ENCODE measurements at regions not wholly inside any gene's neighbourhood (a gene's known extent, or its start where the extent isn't known, plus 50 kb on each side); places are given as distances from the start of the nearest gene placed in this dataset.

- Histone ChIP-seq H3K4me2 (no peak overlapping the region), H3K36me3 (ENCODE audit: insufficient read depth) (no peaks in the 10 kb centered on the region), H3K9me2 (ENCODE audit: insufficient read depth) (peaks cover 5% of the 10 kb centered on the region), H3K4me1 (ENCODE audit: insufficient read depth) (0 out of 2 replicates have a peak, but pooled peaks cover 2% of the 10 kb centered on the region), H3F3A (replicated peaks; ENCODE audit: low read depth) (no peaks in the 10 kb centered on the region), H4K20me1 (replicated peaks; ENCODE audit: insufficient read depth) (no peaks in the 10 kb centered on the region), H3K79me2 (replicated peaks; ENCODE audit: insufficient read depth) (no peaks in the 10 kb centered on the region), H2AFZ (no peak overlapping the region), H3K27ac (ENCODE audit: low read depth) (no peak overlapping the region), H3K27me3 (ENCODE audit: insufficient read depth) (no peaks in the 10 kb centered on the region), H3K4me3 (no peak overlapping the region)
- Mint-ChIP-seq H3K27me3 (ENCODE audit: insufficient read depth, low read depth, poor library complexity) (no peaks in the 10 kb centered on the region), H3K36me3 (ENCODE audit: low read depth) (no peaks in the 10 kb centered on the region), H3K9me3 (no peaks in the 10 kb centered on the region), H3K27ac (no peak overlapping the region), H3K4me3 (no peak overlapping the region), H3K4me1 (peaks cover 2% of the 10 kb centered on the region)
- TF ChIP-seq ZNF114 (CRISPR knock-in tag; IDR thresholded peaks at IDR 0.05): no peak
- TF ChIP-seq ETS1 (IDR thresholded peaks at IDR 0.05): no peak
- no peak for TF ChIP-seq POLR2AphosphoS5 (IDR thresholded peaks at IDR 0.05; ENCODE audit: low read depth)
- TF ChIP-seq EZH2phosphoT487 (IDR thresholded peaks at IDR 0.05; ENCODE audit: unreplicated experiment): no peak
- no peak for TF ChIP-seq EZH2 (IDR thresholded peaks at IDR 0.05; ENCODE audit: low read depth, unreplicated experiment)
- TF ChIP-seq CREB1 (CRISPR knock-in tag; IDR thresholded peaks at IDR 0.05; ENCODE audit: low read depth): no peak
- TF ChIP-seq REST (IDR thresholded peaks at IDR 0.05; ENCODE audit: unreplicated experiment): no peak
- no peak for TF ChIP-seq ZNF462 (CRISPR knock-in tag; IDR thresholded peaks at IDR 0.05)
- no peak for TF ChIP-seq JUNB (IDR thresholded peaks at IDR 0.05; ENCODE audit: unreplicated experiment)
- TF ChIP-seq CTCF (conservative IDR thresholded peaks at IDR 0.05; ENCODE audit: low read depth in 2 of 2): no peak
- no peak for TF ChIP-seq NANOG (IDR thresholded peaks at IDR 0.05; ENCODE audit: borderline replicate concordance)
- TF ChIP-seq ZNF331 (CRISPR knock-in tag; IDR thresholded peaks at IDR 0.05; ENCODE audit: low read depth): no peak
- DNase-seq (ENCODE audit: low spot score) (no peak), ATAC-seq (no peak)
These were observed 606.8 kb downstream of the LTN1 start for GRCh38 chr21:28385845-28386244.

Measured in GM23338 (cell line).